EH (cell line): ENCODE measurements at regions not wholly inside any gene's neighbourhood (a gene's known extent, or its start where the extent isn't known, plus 50 kb on each side); places are given as distances from the start of the nearest gene placed in this dataset.
"Not testable (repeated sequence)": the region's sequence is repeated elsewhere in the genome, so short reads cannot be mapped to it uniquely, and the experiment has no call there.

ENCODE experiments used
- DNase-seq: peaks from one replicate; pipeline ENCODE4 v3.0.0-alpha.2; 2015; ENCODE audit warnings: low read depth

GRCh38 chr10:61612450-61612849 lies 50.3 kb upstream of the CABCOCO1 start:
- no peak for DNase-seq

GRCh38 chr10:61612009-61612408 lies 50.7 kb upstream of the CABCOCO1 start:
- no peak for DNase-seq

GRCh38 chr10:61609701-61610100 lies 53.0 kb upstream of the CABCOCO1 start:
- DNase-seq: no peak

- DNase-seq: peak; percentile 67
Measured at GRCh38 chr10:61608255-61609033, 54.3 kb upstream of the CABCOCO1 start.

GRCh38 chr10:61606959-61607907 lies 55.5 kb upstream of the CABCOCO1 start:
- no peak for DNase-seq

- DNase-seq: no peak
Measured at GRCh38 chr10:61605221-61605620, 57.5 kb upstream of the CABCOCO1 start.

- DNase-seq: no peak
Measured at GRCh38 chr10:61600399-61600798, 62.3 kb upstream of the CABCOCO1 start.

GRCh38 chr10:61594430-61594829 lies 68.3 kb upstream of the CABCOCO1 start:
- DNase-seq: no peak

GRCh38 chr10:61592581-61592980 lies 70.1 kb upstream of the CABCOCO1 start:
- peak; percentile 31 for DNase-seq

- peak; percentile 17 for DNase-seq
Measured at GRCh38 chr10:61589547-61590243, 73.0 kb upstream of the CABCOCO1 start.

- peak; percentile 50 for DNase-seq
Measured at GRCh38 chr10:61588770-61589211, 73.9 kb upstream of the CABCOCO1 start.

GRCh38 chr10:61586829-61587228 lies 75.9 kb upstream of the CABCOCO1 start:
- DNase-seq: no peak

- DNase-seq: no peak
Measured at GRCh38 chr10:61580608-61581007, 82.1 kb upstream of the CABCOCO1 start.

- DNase-seq: not testable (repeated sequence)
Measured at GRCh38 chr10:61570204-61570603, 92.5 kb upstream of the CABCOCO1 start.

GRCh38 chr10:61567729-61568128 lies 95.0 kb upstream of the CABCOCO1 start:
- no peak for DNase-seq

GRCh38 chr10:61565819-61566560 lies 96.7 kb upstream of the CABCOCO1 start:
- no peak for DNase-seq

GRCh38 chr10:61564444-61564843 lies 98.3 kb upstream of the CABCOCO1 start:
- DNase-seq: no peak

GRCh38 chr10:61559615-61560014 lies 103.1 kb upstream of the CABCOCO1 start:
- no peak for DNase-seq

GRCh38 chr10:61558188-61558587 lies 104.5 kb upstream of the CABCOCO1 start:
- no peak for DNase-seq

GRCh38 chr10:61554925-61555324 lies 101.7 kb upstream of the TMEM26 start:
- peak; percentile 2 for DNase-seq

- no peak for DNase-seq
Measured at GRCh38 chr10:61549861-61550260, 96.7 kb upstream of the TMEM26 start.

- no peak for DNase-seq
Measured at GRCh38 chr10:61548364-61548763, 95.2 kb upstream of the TMEM26 start.
